H1 (cell line): ENCODE measurements at regions not wholly inside any gene's neighbourhood (a gene's known extent, or its start where the extent isn't known, plus 50 kb on each side); places are given as distances from the start of the nearest gene placed in this dataset.

ENCODE experiments used
- CREB1 ChIP-seq: IDR thresholded peaks from 2 replicates; pipeline ENCODE4 v1.6.1; 2012; ENCODE audit warnings: inconsistent platforms
- EP300 ChIP-seq, 2 experiments: IDR thresholded peaks; 1 replicate in 1 of 2; 2 replicates in 1 of 2; pipeline ENCODE4 v1.6.1; 2011 to 2012; ENCODE audit warnings: low read depth in 2 of 2, low read length in 2 of 2, mild to moderate bottlenecking in 2 of 2, borderline replicate concordance in 1 of 2, inconsistent platforms in 1 of 2, moderate library complexity in 1 of 2
- JUND ChIP-seq: IDR thresholded peaks from 2 replicates; pipeline ENCODE4 v1.6.1; 2011; ENCODE audit warnings: mild to moderate bottlenecking, improper control_type of control experiment, low read length
- MAX ChIP-seq: IDR thresholded peaks from 2 replicates; pipeline ENCODE4 v1.6.1; 2012; ENCODE audit warnings: inconsistent platforms
- SIX5 ChIP-seq: IDR thresholded peaks from 2 replicates; pipeline ENCODE4 v1.6.1; 2011; ENCODE audit warnings: mild to moderate bottlenecking, low read depth, low read length
- TF ChIP-seq, protein P1 (sequence below), 3 experiments: IDR thresholded peaks; 1 replicate in 2 of 3; 2 replicates in 1 of 3; pipeline versions ENCODE4 v1.5.1 to v1.6.1; 2011; ENCODE audit warnings: low read length in 3 of 3, mild to moderate bottlenecking in 3 of 3, inconsistent platforms in 2 of 3, low read depth in 1 of 3, moderate library complexity in 1 of 3; ENCODE audit not compliant: insufficient read depth in 1 of 3; ENCODE audit errors: control extremely low read depth in 1 of 3

- TF ChIP-seq JUND (no peak), MAX (no peak), SIX5 (no peak), EP300 (IDR thresholded peaks at IDR 0.05; ENCODE audit: borderline replicate concordance in 1 of 2, low read depth in 2 of 2, low read length in 2 of 2) (no peak), CREB1 (no peak)
- TF ChIP-seq, protein P1, sequence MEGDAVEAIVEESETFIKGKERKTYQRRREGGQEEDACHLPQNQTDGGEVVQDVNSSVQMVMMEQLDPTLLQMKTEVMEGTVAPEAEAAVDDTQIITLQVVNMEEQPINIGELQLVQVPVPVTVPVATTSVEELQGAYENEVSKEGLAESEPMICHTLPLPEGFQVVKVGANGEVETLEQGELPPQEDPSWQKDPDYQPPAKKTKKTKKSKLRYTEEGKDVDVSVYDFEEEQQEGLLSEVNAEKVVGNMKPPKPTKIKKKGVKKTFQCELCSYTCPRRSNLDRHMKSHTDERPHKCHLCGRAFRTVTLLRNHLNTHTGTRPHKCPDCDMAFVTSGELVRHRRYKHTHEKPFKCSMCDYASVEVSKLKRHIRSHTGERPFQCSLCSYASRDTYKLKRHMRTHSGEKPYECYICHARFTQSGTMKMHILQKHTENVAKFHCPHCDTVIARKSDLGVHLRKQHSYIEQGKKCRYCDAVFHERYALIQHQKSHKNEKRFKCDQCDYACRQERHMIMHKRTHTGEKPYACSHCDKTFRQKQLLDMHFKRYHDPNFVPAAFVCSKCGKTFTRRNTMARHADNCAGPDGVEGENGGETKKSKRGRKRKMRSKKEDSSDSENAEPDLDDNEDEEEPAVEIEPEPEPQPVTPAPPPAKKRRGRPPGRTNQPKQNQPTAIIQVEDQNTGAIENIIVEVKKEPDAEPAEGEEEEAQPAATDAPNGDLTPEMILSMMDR (IDR thresholded peaks at IDR 0.05; ENCODE audit: control extremely low read depth in 1 of 3, insufficient read depth in 1 of 3, low read depth in 1 of 3, low read length in 3 of 3) = no peak
Measured at GRCh38 chr5:21685522-21685921, 1167.6 kb downstream of the CDH12 start.
